ENCODE measurements at regions not wholly inside any gene's neighbourhood (a gene's known extent, or its start where the extent isn't known, plus 50 kb on each side); places are given as distances from the start of the nearest gene placed in this dataset.
"Not testable (repeated sequence)": the region's sequence is repeated elsewhere in the genome, so short reads cannot be mapped to it uniquely, and the experiment has no call there.

DNA sequence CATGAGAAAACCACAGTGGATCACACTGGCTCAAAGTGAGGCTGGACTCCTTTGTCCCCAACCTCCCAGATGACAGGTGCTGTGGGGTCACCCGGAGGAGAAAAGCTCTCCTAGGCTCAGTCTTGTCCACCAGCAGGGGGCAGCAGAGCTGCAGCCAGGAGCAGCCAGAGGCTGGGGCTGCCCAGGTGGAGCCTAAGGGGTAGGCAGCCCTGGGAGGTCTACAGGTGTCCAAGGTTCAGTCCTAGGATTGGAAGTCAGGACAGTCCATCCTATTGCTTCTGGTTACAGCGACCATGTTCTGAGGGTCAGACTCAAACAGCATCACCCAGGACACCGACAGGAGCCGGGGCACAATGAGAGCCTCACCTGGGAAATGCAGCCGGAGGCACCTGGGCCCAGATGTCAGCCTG lies 77.6 kb upstream of the IGLL5 start:
- no peak for DNase-seq

DNA sequence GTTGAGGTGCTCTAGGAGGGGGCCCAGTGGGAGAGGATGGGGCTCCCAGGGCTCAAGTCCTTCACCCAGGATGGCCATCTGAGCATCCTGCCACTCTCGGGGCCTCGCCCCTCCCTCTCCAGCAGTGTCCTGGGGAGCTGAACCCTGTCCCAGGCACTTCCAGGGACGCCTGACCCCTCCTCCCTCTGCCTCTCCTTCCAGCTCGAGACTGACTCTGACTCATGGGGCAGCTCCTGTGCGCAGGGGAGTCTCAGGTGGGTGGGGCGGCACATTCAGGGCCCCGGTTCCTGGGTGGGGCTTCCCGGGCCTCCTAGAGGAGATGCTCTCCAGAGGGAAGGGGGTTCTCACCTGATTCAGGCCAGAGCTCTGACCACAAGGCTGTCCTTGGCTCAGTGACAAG lies 77.1 kb upstream of the IGLL5 start:
- DNase-seq, result no peak

DNA sequence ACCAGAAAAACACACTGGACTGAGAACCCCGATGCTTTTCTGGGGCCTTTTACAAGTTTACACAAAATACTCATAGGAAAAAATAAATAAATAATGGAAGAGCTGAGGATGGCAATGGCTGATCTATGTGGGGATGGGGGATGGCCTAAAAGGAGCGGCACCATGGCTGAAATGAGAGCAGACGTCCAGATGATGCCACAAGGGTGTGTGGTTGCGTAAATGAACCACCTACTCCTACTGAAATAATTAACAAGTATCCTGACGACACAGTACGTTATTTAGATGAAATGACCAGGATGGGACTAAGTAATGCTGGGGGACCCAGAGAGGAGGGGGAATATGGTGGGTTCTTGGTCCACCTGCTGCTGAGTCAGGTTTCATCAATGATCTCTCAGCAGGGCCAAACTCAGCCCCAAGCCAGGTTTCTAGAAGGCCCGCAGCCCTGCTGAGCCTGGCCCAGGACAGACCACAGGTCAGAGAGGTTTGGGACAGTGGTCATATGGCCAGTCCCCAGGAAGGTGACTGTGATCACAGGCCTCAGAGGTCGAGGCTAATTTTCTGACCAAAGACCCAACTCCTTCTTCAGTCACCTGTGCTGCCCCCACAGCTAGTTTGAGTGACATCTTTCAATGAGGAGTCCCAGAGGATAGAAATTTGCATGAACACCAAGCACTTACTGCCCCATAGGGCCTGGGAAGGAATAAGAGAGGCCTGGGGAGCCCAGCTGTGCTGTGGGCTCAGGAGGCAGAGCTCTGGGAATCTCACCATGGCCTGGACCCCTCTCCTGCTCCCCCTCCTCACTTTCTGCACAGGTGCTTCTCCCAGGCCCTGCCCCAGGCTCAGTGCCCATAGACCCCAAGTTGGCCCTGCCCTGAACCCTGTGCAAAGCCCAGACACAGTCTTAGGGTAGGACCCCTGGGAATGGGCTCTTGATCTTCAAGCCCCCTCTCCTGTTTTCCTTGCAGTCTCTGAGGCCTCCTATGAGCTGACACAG lies 76.3 kb upstream of the IGLL5 start:
- no peak for DNase-seq

DNA sequence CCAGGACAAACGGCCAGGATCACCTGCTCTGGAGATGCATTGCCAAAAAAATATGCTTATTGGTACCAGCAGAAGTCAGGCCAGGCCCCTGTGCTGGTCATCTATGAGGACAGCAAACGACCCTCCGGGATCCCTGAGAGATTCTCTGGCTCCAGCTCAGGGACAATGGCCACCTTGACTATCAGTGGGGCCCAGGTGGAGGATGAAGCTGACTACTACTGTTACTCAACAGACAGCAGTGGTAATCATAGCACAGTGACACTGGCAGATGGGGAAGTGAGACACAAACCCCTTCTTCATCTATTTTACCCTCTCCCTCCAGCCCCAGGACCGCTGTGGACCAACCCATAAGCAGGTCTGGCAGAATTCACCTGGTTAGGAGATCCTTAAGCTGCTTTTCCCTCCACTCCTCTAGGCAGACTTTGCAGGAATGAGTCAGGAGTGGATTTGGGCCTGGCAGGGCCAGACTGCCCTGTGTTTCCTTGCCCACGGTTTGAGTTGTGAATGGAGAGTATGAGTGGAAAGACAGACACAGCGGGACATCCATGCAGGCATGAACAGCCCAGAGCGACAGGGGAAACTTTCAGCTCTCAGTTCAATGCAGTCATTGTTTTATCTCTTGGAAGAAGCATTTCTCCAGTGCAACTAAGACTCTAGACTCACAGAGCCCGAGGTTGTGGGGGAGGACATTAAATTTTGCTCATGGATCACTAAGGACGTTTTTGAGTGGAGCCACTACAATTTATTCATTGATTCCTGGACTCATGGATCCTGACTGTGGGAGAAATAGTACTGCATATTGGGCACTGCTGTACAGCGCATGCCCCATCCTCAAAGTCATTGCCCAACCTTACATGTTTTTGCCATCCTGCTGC lies 75.3 kb upstream of the IGLL5 start:
- DNase-seq, result no peak

DNA sequence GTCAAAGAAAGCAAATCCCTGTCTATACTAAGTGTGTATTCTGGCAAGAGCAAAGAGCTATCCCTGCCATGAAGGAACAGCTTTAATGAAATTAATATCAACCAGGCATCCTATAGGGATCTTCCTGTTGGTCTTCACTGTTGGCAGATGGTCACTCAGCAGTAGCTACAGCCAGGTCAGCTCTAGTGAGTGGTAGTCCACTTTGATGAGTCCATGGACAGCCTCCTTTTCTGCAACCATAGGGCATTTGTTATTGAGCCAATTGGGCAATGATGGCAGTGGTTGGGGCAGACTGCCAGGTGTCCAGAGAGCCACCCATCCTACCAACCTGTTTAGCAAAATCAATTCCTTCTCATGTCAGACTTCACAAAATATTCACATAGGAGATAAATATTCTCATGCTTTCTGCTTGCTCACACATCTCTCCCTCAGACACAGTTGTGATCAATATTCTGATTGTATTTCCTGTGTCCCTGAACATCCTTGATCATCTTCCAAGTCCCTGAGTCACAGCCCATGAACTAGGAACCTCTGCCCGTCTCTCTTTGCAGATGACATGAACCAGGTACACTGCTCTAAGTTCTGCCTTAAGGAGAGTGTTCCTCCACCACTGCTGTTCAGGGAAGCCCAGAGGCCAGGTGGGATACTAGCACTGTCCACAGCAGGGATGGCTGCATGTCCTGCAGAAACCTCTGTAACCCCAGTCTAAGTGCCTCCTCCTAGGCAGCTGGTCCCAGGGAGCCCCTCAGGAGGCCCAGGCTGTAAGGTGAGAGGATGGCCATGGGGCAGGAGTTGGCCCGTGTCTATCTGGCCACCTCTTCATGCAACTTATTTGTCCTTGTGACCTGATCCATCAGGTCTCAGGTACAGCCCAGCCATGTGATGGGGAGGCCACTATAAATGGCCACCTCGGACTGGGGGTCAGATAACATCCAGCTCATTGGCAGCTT lies 74.2 kb upstream of the IGLL5 start:
- no peak for DNase-seq

DNA sequence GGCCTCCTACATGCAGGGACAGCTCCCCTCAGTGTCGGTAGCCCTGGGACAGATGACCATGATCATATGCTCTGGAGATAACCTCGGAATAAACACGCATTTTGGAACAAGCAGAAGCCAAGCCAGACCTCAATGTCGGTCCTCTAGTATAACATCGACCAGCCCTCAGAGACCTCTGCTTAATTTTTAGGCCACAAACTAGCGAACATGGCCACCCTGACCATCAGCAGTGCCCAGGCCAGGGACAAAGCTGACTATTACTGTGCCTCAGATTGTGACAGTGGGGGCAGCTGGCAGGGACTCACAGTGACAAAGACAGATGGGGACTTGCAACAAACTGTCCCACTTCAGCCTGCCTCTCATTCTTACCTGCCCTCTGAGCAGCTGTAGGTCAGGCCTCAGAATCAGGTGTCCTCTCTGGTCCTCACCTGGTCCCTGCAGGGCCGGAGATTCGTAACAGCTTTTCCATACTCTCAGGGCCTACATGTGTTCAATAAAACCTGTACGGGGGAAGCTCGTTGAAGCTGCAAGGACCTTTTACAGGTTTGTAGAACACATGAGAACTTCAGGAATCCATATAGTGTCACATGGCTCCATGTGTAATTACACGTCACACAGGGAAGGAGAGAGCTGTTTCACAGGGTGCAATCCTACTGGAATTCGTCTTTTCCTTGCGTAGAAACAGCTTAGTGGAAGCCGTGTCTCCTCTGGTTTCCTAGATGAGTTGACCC lies 72.8 kb upstream of the IGLL5 start:
- no peak for DNase-seq

DNA sequence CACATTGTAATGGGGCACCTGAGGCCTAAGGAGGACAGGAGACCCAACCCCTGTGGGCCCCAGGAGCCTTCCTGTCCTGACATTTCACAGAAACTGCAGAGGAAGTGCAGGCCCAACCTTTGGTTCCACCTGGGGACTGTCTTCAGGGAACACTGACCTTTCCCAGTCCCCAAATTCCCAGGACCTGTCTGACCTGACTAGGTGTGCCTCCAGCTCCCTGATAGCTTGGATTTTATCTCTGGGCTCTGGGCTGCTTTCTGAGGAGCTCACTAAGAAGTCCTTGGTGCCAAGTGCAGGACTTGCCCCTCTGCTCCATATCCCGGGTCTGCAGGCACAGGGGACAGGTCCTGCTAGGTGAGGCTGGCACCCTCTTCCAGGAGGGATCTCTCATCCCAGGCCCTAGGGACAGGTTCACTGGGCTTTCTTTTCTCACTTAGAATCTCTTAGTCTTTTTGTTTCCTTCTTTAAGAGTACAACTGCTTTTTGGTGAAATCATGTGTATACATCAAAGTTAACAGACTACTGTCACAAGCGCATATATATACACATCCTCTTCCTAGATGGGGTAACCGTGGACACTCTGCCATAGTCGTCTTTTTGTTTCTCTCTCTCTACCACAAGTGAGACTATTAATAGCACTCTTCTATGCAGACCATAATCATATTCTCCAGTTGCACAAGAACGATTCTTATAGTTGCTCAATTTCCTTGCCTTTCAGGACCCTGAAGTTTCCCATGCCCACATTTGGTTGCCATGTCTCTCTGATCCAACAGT lies 72.0 kb upstream of the IGLL5 start:
- DNase-seq, result no peak

DNA sequence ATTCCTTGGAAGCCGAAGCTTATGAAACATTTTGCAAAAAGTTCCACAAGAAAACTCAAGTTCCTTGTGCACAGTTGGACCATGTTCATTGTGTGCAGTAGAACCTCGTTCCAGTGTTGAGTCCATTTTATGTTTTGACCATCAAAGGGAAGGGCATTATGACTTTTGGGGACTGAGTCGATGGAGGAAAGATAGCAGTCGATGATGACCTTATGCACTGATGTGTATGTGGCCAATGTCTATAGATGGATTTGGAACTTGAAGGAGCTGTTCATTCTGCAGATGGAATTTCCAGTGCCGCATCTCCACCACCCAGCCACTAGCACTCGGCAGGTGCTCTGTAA lies 71.5 kb upstream of the IGLL5 start:
- no peak for DNase-seq

DNA sequence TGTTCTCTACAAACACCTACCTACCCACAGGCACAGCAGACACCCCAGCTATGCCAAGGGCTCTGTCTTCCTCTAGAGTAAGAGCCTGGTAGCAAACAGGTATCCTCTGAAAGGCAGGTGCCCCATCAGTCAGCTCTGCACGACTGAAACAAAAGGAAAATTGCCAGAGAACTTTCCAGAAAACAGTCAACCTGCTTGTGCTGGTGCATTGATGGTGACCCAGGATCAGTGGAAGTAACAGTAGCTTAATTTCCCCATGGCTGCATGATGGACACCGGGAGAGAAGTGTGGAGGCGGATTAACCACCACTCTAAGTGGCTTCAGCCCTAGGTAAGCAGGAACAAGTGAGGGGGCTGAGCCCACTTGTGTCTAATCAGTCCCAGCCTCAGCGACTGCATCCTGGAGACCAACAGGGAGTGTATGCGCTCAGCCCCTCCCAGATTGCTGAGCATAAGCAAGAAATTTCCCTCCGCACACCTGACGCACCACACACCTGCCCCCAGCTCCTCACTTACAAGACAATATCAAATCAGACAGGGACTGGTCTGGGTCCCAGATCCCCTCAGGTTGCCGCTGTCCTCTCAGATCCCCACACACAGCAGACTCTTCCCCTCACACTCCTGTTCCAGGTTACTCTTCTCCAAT lies 70.7 kb upstream of the IGLL5 start:
- DNase-seq, result no peak

DNA sequence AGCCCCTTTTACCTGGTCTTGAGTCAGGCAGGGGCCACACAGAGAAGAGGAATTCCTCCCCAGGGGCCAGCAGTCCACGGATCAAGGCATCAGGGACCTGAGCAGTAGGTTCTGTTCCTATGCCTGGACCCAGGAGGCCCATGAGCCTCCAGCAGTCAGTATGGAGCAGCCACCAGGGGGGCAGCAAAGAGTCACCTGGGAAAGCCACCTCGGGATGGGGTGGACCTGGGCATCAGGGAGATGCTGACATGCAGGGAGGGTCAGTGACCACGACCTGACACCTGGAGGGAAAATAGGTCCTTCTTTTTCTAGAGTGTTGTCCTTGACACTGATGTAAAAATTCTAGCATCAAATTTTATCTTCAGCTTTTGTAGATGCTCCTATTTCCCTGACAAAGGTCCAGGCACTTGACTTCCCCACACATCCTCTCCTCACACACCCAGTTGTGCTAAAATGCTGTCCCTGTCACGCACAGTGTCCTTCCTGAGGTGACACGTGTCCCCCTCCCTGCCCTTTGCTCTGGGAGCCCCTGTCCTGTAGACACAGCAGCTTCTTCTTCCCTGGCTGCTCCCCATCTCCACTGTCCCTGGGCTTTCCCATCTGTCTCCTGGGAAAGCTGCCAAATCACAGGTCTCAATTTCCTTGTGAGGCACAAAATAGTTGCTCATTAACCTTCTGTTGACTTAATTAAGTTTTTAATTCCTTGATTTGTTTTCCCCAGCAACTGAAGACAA lies 70.0 kb upstream of the IGLL5 start:
- DNase-seq, result no peak

DNA sequence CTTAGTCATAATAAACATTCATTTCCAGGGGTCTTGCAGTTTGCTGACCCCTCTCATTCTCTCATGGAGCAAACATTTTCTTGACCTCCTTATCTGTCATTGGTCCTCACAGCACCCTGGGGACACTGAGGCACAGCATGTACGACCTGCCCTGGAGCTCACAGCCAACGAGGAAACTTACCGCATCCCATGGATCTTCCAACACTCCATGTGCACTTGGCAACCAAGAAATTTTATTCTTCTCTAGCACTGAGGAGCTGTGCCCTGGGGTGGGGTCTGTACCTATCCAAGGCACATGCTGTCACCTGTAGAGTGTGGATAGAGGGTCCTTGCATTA lies 69.4 kb upstream of the IGLL5 start:
- DNase-seq, result no peak

DNA sequence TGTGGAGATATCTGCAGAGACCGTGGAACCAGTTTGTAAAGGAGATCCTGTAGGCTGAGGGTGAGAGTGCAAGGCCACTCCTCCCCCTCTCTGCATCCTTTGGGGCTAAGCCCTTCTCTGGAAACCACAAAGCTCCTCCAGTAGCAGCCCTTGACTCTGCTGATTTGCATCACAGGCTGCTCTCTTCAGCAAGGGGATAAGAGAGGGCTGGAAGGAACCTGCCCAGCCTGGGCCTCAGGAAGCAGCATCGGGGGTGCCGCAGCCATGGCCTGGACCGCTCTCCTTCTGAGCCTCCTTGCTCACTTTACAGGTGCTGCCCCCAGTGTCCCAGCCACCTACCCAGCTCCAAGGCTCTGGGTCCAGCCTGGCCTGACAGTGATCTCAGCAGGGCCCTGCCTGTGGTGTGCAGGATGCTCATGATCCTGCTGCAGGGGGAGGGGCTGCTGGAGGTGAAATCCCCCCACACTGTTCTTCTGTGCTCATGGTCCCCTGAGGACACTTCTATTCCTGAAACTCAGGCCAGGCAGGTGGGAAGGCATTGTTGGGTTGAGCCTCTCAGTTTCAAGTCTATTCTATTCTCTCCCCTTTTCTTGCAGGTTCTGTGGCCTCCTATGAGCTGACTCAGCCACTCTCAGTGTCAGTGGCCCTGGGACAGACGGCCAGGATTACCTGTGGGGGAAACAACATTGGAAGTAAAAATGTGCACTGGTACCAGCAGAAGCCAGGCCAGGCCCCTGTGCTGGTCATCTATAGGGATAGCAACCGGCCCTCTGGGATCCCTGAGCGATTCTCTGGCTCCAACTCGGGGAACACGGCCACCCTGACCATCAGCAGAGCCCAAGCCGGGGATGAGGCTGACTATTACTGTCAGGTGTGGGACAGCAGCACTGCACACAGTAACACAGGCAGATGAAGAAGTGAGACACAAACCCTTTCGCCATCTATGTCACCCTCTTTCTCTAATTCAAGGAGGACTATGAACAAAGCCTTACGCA lies 68.5 kb upstream of the IGLL5 start:
- no peak for DNase-seq

DNA sequence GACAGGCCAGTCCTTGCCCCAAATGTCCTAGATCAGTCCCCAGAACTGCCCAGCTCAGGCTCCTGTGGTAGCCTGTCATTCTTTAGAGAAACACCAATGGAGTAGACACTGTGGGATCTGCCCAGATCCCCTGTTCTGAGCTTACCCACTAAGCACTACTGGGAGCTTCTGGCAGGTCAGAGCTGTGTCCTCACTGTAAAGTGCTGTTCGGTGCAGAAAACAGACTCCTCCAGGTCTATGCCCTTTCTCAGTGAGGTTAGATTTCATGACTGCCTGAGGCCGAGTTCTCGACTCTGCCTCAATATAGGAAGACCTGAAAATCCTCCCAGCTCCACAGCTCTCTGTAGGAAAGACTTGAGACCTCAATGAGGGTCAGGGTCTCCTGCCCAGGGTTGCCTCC lies 67.5 kb upstream of the IGLL5 start:
- DNase-seq, result no peak

DNA sequence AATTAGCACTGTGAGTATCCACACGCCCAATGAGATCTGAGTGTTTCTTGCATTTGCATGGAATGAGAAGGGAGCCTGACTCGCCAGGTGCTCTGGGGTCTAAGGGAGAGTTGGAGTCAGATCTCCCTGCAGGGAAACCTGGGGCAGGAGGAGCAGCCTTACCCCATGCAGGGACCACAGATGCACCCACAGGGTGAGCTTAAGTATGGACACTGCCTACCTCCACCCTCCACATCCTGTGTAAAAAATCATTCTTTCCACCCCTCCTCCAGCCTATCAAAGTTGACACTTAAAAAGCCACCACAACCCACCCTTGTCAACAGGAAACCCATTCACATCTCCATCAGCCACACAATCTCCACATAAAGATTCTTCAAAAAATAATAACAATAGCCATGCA lies 67.0 kb upstream of the IGLL5 start:
- DNase-seq, result no peak

DNA sequence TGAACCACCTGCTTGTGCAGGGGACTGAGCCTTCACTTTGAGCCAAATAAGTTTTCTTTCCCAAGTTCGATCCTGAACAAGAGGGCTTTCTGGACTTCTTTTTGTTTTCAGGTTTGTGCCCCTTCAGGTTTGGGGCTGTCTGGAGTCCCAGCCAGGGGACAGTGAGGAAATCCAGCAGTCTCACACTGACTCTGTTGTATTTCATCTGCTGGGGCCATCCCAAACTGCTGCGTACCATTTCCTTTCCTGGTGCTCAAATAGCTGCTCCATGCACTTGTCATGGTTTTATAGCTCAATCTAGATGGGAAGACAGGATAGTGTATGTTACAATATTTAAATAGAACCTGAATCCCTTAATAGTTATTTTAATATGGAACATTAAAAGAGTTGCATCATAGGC lies 66.3 kb upstream of the IGLL5 start:
- DNase-seq, result no peak

DNA sequence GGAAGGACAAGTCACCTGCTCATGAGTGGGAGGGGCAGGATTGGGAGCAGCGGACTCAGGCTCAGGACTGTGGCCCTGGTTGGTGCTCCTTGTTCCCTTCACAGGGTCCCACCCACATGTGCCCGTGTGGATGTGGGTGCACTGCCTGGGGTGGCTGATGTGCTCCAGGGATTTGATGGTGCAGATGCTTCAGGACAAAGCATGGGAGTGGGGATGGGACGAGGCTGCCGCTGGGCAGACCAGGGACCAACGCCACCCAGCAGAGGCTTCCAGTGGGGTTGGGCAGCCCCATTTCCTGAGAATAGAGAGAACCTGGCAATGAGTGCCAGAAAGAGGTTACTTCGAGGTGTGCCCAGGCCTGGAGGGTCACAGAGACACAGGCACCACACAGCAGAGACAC lies 65.5 kb upstream of the IGLL5 start:
- no peak for DNase-seq

DNA sequence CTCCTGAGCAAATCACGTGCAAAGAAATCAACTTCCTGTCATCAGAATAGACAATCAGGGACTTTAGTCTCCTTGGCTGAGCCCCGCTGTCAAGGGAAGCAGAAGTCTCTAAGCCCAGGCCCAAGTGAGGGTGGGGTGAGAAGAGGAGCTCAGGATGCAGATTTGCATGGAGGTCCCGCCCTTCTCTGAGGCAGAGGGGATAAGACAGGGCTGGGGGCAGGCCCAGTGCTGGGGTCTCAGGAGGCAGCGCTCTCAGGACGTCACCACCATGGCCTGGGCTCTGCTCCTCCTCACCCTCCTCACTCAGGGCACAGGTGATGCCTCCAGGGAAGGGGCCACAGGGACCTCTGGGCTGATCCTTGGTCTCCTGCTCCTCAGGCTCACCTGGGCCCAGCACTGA lies 65.1 kb upstream of the IGLL5 start:
- DNase-seq, result not testable (repeated sequence)

DNA sequence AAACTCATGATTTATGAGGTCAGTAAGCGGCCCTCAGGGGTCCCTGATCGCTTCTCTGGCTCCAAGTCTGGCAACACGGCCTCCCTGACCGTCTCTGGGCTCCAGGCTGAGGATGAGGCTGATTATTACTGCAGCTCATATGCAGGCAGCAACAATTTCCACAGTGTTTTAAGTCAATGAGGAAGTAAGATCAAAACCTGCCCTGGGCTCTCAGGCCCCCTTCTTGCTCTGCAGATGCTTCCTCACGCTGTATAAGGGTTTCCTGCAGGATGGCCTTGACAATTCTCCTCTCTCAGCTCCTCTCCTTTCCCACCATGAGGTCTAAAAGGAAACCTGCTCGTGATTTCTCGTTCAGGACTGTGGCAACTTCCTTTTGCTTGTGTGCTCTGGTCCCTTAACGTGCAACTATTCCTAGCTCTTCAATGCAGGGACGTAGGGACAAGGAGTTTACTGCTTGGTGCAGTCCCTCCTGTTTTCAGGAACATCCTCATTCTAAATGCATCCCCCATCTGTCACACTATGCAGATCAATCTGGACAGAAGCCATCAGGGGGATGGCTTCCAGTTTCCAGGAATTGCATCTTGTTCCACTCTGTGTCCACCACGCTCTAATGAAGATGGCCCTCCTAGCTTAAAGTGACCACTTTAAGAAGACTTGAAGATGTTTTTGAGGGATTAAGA lies 64.3 kb upstream of the IGLL5 start:
- DNase-seq, result no peak

Data from occipital lobe (tissue), 1 donor.